Thymus (tissue), 11 donors: ENCODE measurements at regions not wholly inside any gene's neighbourhood (a gene's known extent, or its start where the extent isn't known, plus 50 kb on each side); places are given as distances from the start of the nearest gene placed in this dataset.

Experiments
- DNase-seq, 9 donors: peaks; one replicate each; pipeline ENCODE4 v3.0.0-alpha.2; 2013; ENCODE audit warnings: low spot score in 9 of 9, low read depth in 6 of 9, missing footprints in 1 of 9
- H3K27ac ChIP-seq, 2 donors: one replicate each; pipeline ENCODE4 v1.5.1; 2013; ENCODE audit warnings: control low read depth in 1 of 2, low read depth in 1 of 2, low read length in 1 of 2, mild to moderate bottlenecking in 1 of 2, moderate library complexity in 1 of 2
- H3K27me3 ChIP-seq, 2 donors: one replicate each; pipeline ENCODE4 v1.5.1; 2013; ENCODE audit warnings: low read length in 1 of 2; ENCODE audit not compliant: control insufficient read depth in 2 of 2, insufficient read depth in 1 of 2
- H3K36me3 ChIP-seq, 2 donors: one replicate each; pipeline ENCODE4 v1.5.1; 2013; ENCODE audit warnings: low read length in 1 of 2, mild to moderate bottlenecking in 1 of 2, moderate library complexity in 1 of 2; ENCODE audit not compliant: control insufficient read depth in 2 of 2, insufficient read depth in 2 of 2
- H3K4me1 ChIP-seq, 2 donors: one replicate each; pipeline ENCODE4 v1.5.1; 2013; ENCODE audit warnings: low read length in 2 of 2; ENCODE audit not compliant: control insufficient read depth in 2 of 2, insufficient read depth in 2 of 2
- H3K4me3 ChIP-seq, 2 donors: one replicate each; pipeline ENCODE4 v1.5.1; 2013; ENCODE audit warnings: low read length in 2 of 2, control low read depth in 1 of 2, mild to moderate bottlenecking in 1 of 2
- H3K9me3 ChIP-seq, 2 donors: one replicate each; pipeline ENCODE4 v1.5.1; 2013; ENCODE audit warnings: low read length in 1 of 2, mild to moderate bottlenecking in 1 of 2; ENCODE audit not compliant: control insufficient read depth in 2 of 2, insufficient read depth in 1 of 2
- WGBS: extraction: QIAGEN DNeasy Blood & Tissue Kit; methylation state at CpG from one replicate; pipeline ENCODE4 v1.1.7; 2013; 5-methylcytosine and 5-hydroxymethylcytosine counted together
- donor health status: healthy.

DNA sequence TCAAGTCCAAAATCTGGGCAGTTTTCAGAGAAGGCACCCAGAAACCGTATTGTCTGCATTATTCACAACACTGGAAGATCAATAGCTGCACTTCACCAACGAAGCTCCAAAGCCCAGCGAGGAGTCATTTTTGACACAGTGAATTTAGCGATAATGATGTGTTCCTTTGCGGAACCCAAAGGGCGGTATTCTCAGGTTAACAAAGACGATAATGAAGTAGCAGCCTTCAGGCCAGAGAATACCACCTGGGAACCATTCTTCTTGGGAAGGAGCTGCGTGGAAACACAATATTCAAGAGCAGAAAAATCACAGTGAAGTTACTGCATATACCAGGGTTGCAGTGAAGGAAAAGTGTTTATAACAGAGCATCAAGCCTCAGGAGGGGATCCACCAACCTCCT lies 381.0 kb downstream of the TOX3 start:
- Histone ChIP-seq H3K4me1 (no peaks in the 10 kb centered on the region), H3K27me3 (no peaks in the 10 kb centered on the region), H3K36me3 (no peaks in the 10 kb centered on the region), H3K4me3 (no peak overlapping the region), H3K9me3 (no peaks in the 10 kb centered on the region), H3K27ac (no peak overlapping the region)
- 88% methylated on average over 8 of the region's 8 CpGs for WGBS
- no peak for DNase-seq

DNA sequence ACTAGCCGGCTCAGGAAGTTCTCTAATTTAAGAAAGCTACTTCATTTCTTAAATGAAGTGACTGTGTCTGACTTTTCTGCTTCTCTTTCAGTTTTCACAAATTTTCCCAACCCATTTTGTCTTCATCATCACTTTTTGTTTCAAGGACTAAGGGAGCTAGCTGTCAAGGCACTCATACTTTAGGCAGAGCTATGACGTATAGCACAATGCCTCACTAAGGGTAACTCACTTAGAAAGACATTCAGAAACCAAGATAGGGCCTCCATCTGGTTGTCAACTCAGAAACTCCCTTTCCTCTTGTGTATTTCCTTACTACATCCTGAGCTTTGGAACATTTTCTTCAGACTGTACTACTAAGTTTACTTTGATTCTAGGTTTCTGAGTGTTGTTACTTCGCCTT lies 397.9 kb downstream of the TOX3 start:
- Histone ChIP-seq H3K27ac (no peak overlapping the region), H3K9me3 (no peaks in the 10 kb centered on the region), H3K36me3 (no peaks in the 10 kb centered on the region), H3K27me3 (no peaks in the 10 kb centered on the region), H3K4me1 (no peaks in the 10 kb centered on the region), H3K4me3 (no peak overlapping the region)
- no peak for DNase-seq
- WGBS = 73% methylated on average over 3 of the region's 3 CpGs

DNA sequence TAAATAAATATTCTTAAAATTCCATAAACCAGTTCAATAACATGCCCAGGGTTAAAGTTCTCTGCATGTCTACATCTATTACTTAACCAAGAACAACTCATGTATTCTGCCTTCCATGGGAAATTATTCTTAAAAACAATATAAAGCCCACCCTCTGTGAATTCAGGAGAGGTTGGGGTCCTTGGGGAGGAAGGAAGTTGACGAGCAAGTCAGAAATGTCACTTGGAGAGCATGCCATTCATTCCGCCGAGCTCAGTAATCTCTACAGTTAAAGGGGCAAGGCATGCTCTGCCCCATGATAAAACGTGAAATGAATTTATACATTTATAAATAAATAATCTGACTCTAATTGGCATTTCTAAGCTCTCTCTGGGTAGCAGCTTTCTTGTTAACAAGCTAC lies 405.1 kb downstream of the TOX3 start:
- DNase-seq = no peak
- Histone ChIP-seq H3K27ac (no peak overlapping the region), H3K4me1 (no peaks in the 10 kb centered on the region), H3K9me3 (no peaks in the 10 kb centered on the region), H3K4me3 (no peak overlapping the region), H3K36me3 (no peaks in the 10 kb centered on the region), H3K27me3 (no peaks in the 10 kb centered on the region)
- 46% methylated on average over 4 of the region's 4 CpGs for WGBS

DNA sequence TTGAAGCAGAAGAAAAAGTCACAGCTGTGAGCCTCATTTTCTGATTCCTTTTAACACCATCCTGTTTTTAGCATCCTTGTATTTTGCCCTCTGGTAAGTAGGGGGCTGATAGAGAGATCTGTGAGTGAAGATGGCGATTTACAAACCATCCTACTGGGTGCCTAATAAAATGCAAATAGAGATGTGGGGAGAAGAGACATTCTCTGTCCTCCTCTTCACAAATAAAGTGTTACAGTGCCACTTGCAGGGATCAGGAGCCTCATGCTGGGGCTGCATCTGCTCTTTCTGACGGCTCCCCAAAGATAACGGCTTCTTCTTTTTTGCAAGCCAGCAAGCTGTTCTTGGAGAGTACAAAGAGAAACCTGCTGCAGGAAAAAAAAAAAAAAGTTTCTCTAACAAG lies 418.6 kb downstream of the TOX3 start:
- DNase-seq = no peak
- Histone ChIP-seq H3K27me3 (no peaks in the 10 kb centered on the region), H3K9me3 (peaks cover 0 to 3% of the 10 kb centered on the region in 2 donors), H3K27ac (no peak overlapping the region), H3K4me3 (no peak overlapping the region), H3K36me3 (no peaks in the 10 kb centered on the region), H3K4me1 (no peaks in the 10 kb centered on the region)
- WGBS = 27% methylated on average over 3 of the region's 3 CpGs

DNA sequence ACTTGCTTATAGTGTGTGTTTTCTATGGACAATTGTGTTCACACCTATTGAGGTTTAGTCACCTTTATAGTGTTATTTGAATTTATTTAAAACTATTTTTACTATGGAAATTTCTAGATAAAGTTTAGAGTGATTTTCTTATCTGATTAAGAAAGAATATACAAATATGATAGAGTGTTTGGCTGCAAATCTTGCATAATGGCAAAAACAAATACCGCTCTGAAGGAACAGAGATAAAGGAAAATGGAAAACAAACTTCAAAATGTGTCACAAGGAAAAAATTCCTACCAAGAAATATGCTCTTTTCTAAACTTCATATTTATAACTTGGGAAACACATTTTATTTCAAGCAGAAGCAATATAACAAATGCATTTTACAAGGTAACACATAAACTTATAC lies 423.1 kb downstream of the TOX3 start:
- DNase-seq = no peak

DNA sequence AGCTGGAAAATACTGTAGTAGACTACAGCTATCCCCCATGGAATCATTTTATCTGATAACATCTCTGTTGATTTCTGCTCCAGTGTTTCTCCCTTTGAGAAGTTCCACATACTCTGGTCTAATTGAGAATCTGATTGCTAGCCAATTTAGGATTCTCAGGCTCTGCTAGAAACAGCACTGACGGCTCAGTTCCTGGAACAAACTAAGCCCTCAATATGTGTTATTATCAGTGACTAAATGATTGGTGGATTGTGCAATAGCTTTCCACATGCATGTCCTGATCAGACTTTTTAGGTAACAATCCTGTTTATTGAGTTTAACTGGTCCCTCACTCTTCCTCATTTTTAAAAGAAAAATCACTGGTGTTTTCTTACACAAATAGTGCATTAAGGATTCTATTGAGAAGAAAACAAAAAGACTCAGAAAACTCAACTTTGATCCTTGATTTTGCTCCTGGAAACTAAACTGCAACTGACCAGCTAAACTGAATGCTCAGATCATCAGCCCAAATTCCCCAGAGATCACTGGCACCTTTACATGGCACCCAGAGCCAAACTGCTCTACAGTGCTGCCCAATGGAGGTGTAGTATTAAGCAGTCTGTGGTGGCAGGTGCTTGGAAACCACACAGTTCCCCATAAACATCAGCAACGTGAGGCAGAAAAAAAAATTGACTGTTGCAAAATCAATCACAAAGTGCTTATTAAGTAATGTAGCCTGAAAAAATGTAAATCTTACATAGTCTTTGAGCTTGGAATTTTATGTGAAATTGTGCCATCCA lies 423.7 kb downstream of the TOX3 start:
- H3K9me3 ChIP-seq = peaks cover 0 to 11% of the 10 kb centered on the region in 2 donors
- H3K4me3 ChIP-seq = no peak overlapping the region
- H3K27me3 ChIP-seq = no peaks in the 10 kb centered on the region
- no peaks in the 10 kb centered on the region for H3K4me1 ChIP-seq
- 62% methylated on average over 2 of the region's 2 CpGs for WGBS
- DNase-seq = no peak
- no peaks in the 10 kb centered on the region for H3K36me3 ChIP-seq
- H3K27ac ChIP-seq = no peak overlapping the region

More for the DNA sequence above, 423.1 kb downstream of the TOX3 start:
- no peaks in the 10 kb centered on the region for H3K36me3 ChIP-seq
- H3K9me3 ChIP-seq = peaks cover 0 to 5% of the 10 kb centered on the region in 2 donors
- no peak overlapping the region for H3K4me3 ChIP-seq
- H3K27ac ChIP-seq = no peak overlapping the region
- H3K4me1 ChIP-seq = no peaks in the 10 kb centered on the region
- no peaks in the 10 kb centered on the region for H3K27me3 ChIP-seq
- 97% methylated on average over 1 of the region's 1 CpG for WGBS

DNA sequence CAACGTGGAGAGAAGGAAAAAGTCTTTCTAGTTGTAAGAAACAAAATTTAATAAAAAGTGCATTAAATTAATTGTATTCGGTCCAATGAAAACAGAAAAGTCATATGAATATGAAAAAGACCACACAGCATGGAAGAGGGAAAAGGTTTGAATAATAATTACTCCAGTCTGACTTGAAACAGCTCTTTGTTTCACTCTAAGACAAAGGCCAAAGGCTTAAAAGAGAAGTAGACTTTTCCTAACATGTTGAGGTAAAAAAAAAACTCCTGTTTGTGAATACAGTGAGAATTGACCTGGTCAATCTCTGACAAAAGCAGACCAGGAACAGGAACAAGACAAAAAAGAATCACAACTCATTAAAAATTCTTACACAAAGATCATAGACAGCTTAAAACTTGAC lies 429.8 kb downstream of the TOX3 start:
- 54% methylated on average over 2 of the region's 2 CpGs for WGBS
- Histone ChIP-seq H3K27ac (no peak overlapping the region), H3K4me1 (no peaks in the 10 kb centered on the region), H3K36me3 (no peaks in the 10 kb centered on the region), H3K4me3 (no peak overlapping the region), H3K27me3 (no peaks in the 10 kb centered on the region), H3K9me3 (peaks cover 0 to 8% of the 10 kb centered on the region in 2 donors)
- DNase-seq = no peak

DNA sequence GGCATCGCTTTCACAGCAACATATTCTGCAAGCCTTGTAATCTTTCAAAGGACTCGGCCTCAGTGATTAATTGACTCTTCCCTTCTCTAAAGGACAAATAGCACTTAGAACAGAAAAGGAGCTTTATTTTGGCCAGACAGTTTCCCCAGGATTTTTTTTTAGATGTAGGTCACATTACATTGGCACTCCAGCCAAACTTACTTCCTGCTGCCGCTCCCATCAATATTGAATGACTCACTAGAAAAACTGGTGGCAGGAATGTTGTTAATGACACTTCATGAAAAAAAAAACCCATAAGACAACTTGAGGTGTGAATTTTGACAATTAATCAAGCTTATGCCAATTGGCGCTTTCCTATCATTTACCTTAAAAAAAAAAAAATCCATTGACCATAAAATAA lies 432.6 kb downstream of the TOX3 start:
- H3K4me1 ChIP-seq = no peaks in the 10 kb centered on the region
- H3K27me3 ChIP-seq = no peaks in the 10 kb centered on the region
- no peak overlapping the region for H3K27ac ChIP-seq
- no peak overlapping the region for H3K4me3 ChIP-seq
- no peak for DNase-seq
- H3K36me3 ChIP-seq = no peaks in the 10 kb centered on the region
- H3K9me3 ChIP-seq = peaks cover 0 to 8% of the 10 kb centered on the region in 2 donors
- 76% methylated on average over 4 of the region's 4 CpGs for WGBS

DNA sequence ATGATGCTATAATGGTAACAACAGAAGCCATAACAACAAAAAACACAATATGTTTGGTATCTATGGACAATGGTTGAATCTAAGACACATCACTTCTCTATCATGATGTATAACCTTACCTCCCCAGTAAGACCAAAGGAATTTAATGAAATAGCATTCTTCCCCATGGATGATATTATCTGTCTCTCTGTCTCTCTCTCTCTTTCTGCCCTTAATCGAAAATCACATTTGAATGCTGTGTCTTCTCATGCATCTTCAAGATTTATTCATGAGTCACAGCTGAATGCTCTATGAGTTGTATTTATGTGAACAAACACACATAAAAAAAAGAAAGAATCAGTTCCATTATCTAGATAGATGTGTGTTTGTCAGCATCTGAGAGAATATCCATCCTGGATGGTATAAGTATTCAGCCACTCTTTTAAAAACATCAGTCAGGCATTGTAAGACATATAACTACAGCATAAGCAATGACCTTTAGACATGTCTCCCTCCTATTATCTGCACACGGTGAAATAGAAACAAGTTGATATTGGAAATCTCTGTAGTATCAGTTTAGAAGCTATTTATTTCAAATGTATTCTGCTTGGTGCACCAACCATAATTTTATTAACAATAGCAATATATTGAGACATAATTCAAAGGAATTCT lies 433.3 kb downstream of the TOX3 start:
- DNase-seq = no peak
- WGBS = 86% methylated on average over 2 of the region's 2 CpGs

More for the DNA sequence above, 433.3 kb downstream of the TOX3 start:
- Histone ChIP-seq H3K36me3 (no peaks in the 10 kb centered on the region), H3K4me1 (no peaks in the 10 kb centered on the region), H3K27me3 (no peaks in the 10 kb centered on the region), H3K9me3 (peaks cover 0 to 4% of the 10 kb centered on the region in 2 donors), H3K27ac (no peak overlapping the region), H3K4me3 (no peak overlapping the region)
